Kidney epithelial cell (primary cell): ENCODE measurements at regions not wholly inside any gene's neighbourhood (a gene's known extent, or its start where the extent isn't known, plus 50 kb on each side); places are given as distances from the start of the nearest gene placed in this dataset.

Experiments used
- DNase-seq: peaks from one replicate; pipeline ENCODE4 v3.0.0-alpha.2; 2010; ENCODE audit warnings: low read depth
- H3K27me3 ChIP-seq: 2 replicates; pipeline ENCODE4 v1.6.0; 2011; ENCODE audit warnings: low read length; ENCODE audit not compliant: control insufficient read depth, insufficient read depth
- H3K36me3 ChIP-seq: 2 replicates; pipeline ENCODE4 v1.5.1; 2011; ENCODE audit warnings: low read length; ENCODE audit not compliant: control insufficient read depth, insufficient read depth
- H3K4me3 ChIP-seq: 2 replicates; pipeline ENCODE4 v1.5.1; 2011; ENCODE audit warnings: low read depth, mild to moderate bottlenecking, control low read depth, low read length
- CTCF ChIP-seq: IDR thresholded peaks from 2 replicates; pipeline ENCODE4 v1.5.1; 2011; ENCODE audit warnings: mild to moderate bottlenecking, moderate library complexity, low read length, control low read depth, inconsistent platforms; ENCODE audit not compliant: insufficient read depth, poor library complexity, severe bottlenecking

- DNase-seq = no peak
- no peaks in the 10 kb centered on the region for H3K27me3 ChIP-seq
- H3K4me3 ChIP-seq = no peak overlapping the region
- no peak for TF ChIP-seq CTCF
- no peaks in the 10 kb centered on the region for H3K36me3 ChIP-seq
These were observed 125.5 kb downstream of the SEC61B start for GRCh38 chr9:99347568-99347967.

GRCh38 chr9:99348289-99348688 is 126.2 kb downstream of the SEC61B start:
- no peak for DNase-seq
- Histone ChIP-seq H3K27me3 (no peaks in the 10 kb centered on the region), H3K4me3 (no peak overlapping the region), H3K36me3 (no peaks in the 10 kb centered on the region)
- TF ChIP-seq CTCF = no peak

- H3K36me3 ChIP-seq = no peaks in the 10 kb centered on the region
- no peak overlapping the region for H3K4me3 ChIP-seq
- no peak for TF ChIP-seq CTCF
- no peak for DNase-seq
- H3K27me3 ChIP-seq = no peaks in the 10 kb centered on the region
These were observed 127.8 kb downstream of the SEC61B start for GRCh38 chr9:99349870-99350269.

- H3K27me3 ChIP-seq = no peaks in the 10 kb centered on the region
- H3K4me3 ChIP-seq = no peak overlapping the region
- no peak for TF ChIP-seq CTCF
- no peak for DNase-seq
- no peaks in the 10 kb centered on the region for H3K36me3 ChIP-seq
These were observed 128.4 kb downstream of the SEC61B start for GRCh38 chr9:99350461-99350860.

GRCh38 chr9:99351647-99352046 is 129.6 kb downstream of the SEC61B start:
- Histone ChIP-seq H3K4me3 (no peak overlapping the region), H3K36me3 (no peaks in the 10 kb centered on the region), H3K27me3 (peaks cover 4% of the 10 kb centered on the region)
- TF ChIP-seq CTCF = no peak
- DNase-seq = no peak

GRCh38 chr9:99352826-99353225 is 130.7 kb downstream of the SEC61B start:
- H3K4me3 ChIP-seq = no peak overlapping the region
- no peaks in the 10 kb centered on the region for H3K36me3 ChIP-seq
- DNase-seq = no peak
- no peak for TF ChIP-seq CTCF
- H3K27me3 ChIP-seq = peaks cover 4% of the 10 kb centered on the region
